ENCODE measurements at regions not wholly inside any gene's neighbourhood (a gene's known extent, or its start where the extent isn't known, plus 50 kb on each side); places are given as distances from the start of the nearest gene placed in this dataset.

DNA sequence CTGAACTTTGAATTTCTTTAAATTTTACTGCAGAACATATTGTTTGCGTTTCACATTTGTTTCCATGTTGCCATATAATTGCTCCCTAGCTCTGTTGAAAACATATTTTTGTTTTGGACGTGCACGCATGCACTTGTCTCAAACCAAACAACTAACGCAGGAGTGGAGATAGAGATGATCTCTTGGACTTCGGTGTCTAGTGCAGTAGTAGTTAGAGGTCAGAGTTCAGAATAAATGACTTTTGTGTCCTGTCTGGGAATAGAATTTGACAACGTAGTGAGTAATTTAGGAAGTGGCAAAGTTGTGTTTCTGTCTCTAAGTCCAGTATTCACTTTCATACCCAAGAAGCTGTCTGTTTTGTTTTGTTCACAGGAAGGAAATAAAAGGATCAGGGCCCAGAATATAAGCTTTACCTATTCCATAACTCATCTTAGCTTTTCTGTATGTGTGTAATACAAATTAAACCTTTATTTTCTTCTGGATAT, 173.8 kb downstream of the AEBP2 start:
- TF ChIP-seq, protein P1, sequence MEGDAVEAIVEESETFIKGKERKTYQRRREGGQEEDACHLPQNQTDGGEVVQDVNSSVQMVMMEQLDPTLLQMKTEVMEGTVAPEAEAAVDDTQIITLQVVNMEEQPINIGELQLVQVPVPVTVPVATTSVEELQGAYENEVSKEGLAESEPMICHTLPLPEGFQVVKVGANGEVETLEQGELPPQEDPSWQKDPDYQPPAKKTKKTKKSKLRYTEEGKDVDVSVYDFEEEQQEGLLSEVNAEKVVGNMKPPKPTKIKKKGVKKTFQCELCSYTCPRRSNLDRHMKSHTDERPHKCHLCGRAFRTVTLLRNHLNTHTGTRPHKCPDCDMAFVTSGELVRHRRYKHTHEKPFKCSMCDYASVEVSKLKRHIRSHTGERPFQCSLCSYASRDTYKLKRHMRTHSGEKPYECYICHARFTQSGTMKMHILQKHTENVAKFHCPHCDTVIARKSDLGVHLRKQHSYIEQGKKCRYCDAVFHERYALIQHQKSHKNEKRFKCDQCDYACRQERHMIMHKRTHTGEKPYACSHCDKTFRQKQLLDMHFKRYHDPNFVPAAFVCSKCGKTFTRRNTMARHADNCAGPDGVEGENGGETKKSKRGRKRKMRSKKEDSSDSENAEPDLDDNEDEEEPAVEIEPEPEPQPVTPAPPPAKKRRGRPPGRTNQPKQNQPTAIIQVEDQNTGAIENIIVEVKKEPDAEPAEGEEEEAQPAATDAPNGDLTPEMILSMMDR (IDR thresholded peaks at IDR 0.05; ENCODE audit: low read depth, low read length): no peak
- TF ChIP-seq EZH2phosphoT487 (IDR thresholded peaks at IDR 0.05; ENCODE audit: low read depth): no peak

Data from OCI-LY3 (cell line).